NT2/D1 (cell line): ENCODE measurements at regions not wholly inside any gene's neighbourhood (a gene's known extent, or its start where the extent isn't known, plus 50 kb on each side); places are given as distances from the start of the nearest gene placed in this dataset.

ENCODE experiments used
- SUZ12 ChIP-seq: IDR thresholded peaks from 2 replicates; pipeline ENCODE4 v1.6.1; 2011; ENCODE audit not compliant: insufficient read length, insufficient read depth; ENCODE audit errors: extremely low read depth
- YY1 ChIP-seq: IDR thresholded peaks from 2 replicates; pipeline ENCODE4 v1.6.1; 2011; ENCODE audit not compliant: insufficient read length, insufficient read depth
- ZNF274 ChIP-seq: IDR thresholded peaks from 2 replicates; pipeline ENCODE4 v1.6.1; 2011; ENCODE audit warnings: mild to moderate bottlenecking, low read depth, low read length

DNA sequence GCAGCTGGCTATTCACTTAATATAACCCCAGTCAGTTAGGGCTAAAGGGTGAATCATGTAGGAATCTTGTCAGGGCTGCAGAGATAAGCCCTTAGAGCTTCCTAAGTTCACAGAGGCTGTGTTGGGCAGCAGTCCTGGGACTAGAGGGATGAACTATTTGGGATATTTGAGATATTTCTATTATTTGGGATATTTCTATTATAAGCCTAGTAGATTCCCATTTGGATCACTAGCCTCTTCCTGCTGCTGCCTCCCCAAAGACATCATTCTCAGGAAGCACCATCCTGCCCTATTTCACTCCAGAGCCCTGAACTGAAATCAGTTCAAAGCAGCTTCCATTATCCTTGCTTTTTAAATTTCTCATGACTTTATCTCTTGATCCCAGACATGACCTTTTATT, 501.3 kb downstream of the NUF2 start:
- no peak for TF ChIP-seq ZNF274
- no peak for TF ChIP-seq SUZ12
- no peak for TF ChIP-seq YY1
